ENCODE measurements at regions not wholly inside any gene's neighbourhood (a gene's known extent, or its start where the extent isn't known, plus 50 kb on each side); places are given as distances from the start of the nearest gene placed in this dataset.

- TF ChIP-seq, protein P1, sequence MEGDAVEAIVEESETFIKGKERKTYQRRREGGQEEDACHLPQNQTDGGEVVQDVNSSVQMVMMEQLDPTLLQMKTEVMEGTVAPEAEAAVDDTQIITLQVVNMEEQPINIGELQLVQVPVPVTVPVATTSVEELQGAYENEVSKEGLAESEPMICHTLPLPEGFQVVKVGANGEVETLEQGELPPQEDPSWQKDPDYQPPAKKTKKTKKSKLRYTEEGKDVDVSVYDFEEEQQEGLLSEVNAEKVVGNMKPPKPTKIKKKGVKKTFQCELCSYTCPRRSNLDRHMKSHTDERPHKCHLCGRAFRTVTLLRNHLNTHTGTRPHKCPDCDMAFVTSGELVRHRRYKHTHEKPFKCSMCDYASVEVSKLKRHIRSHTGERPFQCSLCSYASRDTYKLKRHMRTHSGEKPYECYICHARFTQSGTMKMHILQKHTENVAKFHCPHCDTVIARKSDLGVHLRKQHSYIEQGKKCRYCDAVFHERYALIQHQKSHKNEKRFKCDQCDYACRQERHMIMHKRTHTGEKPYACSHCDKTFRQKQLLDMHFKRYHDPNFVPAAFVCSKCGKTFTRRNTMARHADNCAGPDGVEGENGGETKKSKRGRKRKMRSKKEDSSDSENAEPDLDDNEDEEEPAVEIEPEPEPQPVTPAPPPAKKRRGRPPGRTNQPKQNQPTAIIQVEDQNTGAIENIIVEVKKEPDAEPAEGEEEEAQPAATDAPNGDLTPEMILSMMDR (IDR thresholded peaks at IDR 0.05), result no peak
- no peak for TF ChIP-seq POLR2A (IDR thresholded peaks at IDR 0.05)
- TF ChIP-seq POLR2AphosphoS5 (IDR thresholded peaks at IDR 0.05), result no peak
Measured at GRCh38 chr3:31265646-31266428, 266.9 kb upstream of the STT3B start.

All from stomach (tissue), 4 donors.